HG03139 (cell line): ENCODE measurements at regions not wholly inside any gene's neighbourhood (a gene's known extent, or its start where the extent isn't known, plus 50 kb on each side); places are given as distances from the start of the nearest gene placed in this dataset.
A peak's percentile ranks its signal among the peaks of the same experiment; 100 is the strongest.

Source experiments
- ATAC-seq: cut with Tn5 transposase; IDR thresholded peaks from one replicate; pipeline ENCODE4 v1.9.1; 2021; ENCODE audit not compliant: unreplicated experiment

DNA sequence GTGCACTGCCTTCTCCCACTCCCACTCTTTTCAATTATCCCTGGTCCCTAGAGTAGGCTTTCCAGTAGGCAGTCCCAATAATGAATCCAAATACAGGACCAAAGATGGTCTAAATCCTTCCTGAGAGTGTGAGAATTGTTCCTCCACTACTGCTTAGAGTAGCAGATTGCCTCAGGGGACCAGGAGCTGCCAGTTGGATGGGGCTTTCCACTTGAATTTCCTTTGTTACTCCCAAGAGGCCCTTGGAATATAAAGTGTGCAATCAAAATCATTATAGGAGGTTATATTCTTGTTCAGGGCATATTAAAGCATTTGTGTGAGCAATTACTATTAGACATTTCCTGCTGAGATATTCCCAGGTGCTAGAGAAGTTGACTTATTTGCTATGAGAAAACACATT, 156.6 kb upstream of the TLL1 start:
- no peak for ATAC-seq

DNA sequence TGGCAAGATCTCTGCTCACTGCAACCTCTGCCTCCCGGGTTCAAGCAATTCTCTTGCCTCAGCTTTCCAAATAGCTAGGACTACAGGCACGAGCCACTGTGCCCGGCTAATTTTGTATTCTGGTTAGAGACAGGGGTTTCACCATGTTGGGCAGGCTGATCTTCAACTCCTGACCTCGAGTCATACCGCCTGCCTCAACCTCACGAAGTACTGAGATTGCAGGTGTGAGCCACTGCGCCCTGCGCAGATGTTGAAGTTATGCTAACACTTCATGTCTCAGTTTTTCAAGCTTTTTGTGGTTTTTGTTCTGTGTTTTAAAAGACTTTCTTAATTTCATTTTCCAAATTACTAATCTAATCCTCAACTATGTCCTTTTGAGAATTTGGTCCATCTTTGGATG, 154.4 kb upstream of the TLL1 start:
- no peak for ATAC-seq

DNA sequence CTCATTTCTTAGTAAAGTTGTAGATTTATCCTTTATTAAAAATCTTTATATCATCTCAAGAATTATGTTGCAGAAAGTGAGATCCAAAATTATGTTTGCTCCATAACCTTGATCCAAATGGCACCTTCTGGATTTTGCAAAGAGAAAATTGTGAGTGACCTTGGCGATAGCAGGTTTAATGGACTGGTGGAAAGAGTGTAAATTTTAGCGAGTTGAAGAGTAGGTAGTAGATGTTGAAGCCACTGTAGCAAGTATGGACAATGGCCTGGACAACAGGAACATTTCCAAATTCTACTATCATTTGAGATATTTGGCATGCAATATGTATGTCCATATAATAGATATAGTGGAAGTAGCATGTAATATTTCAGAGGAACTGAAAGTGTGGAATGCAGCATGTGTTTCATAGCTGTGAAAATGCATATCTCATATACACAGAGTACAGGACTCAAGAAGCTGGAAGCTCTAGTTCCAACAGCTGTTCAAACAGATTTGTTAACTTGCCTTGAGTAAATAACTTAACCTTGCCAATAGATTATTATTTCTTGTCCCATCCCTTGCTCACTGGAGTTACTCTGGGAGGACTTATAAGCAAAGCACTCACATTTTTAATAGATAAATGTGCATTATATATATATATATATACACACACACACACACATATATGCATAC, 152.5 kb upstream of the TLL1 start:
- no peak for ATAC-seq

DNA sequence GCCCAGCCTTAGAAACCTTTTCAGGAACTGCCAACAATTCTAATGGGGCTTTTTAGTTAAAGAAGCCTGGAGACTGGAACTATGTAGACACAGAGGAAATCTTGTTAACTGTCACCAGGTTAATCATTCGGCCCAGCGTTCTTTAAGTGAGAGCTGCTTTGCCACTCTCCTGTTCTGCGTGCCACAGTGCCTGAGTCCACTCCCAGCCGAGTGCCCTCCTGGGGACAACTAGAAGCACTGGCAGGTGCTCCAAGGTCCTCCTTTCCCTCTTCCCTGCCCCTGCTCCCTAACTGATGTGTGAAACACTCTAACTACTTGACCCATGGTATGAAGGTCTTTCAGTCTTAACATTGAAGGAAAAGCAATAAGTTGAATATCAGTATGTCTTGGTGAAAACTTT, 151.2 kb upstream of the TLL1 start:
- no peak for ATAC-seq

DNA sequence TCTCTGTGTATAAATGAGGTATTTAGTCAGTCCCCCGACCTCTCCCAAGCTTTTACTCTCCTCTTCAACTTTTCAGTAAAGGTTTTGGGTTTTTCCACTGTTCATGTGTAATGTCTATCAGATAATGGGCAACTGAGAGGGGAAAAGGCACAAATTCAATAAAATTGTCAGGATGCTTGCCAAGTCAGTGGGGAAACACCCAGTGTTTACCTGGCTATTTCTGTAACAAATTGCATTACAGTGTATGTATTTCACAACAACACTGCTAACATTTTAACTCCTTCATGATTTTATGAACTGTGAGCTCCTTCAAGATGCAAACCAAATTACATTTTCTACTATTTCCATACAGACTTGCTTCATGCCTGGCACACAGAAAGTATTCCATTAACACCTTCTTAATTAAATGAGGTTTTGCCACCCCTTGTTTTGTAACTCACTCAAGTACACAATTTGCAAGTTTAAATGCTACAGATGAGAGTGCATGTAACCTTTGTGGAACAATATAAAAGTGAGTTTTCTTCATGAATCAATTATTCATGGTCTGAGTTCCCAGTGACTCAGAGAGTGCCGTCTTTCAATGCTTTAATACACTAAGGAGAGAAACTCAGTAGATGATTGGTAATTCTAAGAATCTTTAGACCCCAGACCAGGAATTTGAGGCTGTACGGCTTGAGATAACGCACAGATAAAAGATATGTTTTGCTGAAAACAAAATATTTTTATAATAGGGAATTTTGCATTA, 149.8 kb upstream of the TLL1 start:
- no peak for ATAC-seq

DNA sequence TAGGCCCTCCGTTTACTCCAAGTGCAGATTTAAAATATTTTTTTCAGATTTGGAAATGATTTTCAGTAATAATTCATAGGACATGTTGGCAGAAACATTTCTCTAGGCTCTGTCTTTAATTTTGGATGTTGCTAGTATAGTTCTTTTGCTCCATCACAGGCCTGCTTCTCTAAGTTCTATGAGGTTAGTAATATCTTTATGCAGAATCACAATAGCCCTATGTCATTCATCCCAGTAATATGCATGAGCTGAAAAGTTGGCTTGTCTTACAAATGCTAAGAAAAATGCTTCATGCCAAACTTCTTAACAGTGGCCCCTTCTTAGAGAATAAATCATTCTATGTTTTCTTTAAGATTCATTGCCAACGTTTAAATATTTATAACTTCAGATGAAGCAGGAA, 148.3 kb upstream of the TLL1 start:
- no peak for ATAC-seq

DNA sequence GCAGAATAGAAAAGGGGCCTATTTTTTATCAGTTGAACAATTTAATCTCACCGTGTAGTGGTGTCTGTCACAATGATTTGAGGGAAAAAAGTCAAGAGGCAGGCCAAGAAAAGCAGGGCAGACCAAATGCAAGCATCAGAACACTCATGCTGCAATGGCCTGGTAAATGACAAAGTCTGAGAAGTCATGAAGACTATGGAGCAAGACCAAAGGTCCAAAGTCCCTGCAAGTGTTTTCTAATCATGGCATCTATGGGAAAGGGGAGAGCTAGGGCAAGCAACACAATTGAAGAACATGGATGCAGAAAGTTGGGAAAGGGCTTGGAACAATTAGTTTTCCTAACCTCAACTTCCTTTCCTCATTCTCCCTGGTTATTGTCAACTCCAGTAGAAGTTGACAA, 147.7 kb upstream of the TLL1 start:
- no peak for ATAC-seq

DNA sequence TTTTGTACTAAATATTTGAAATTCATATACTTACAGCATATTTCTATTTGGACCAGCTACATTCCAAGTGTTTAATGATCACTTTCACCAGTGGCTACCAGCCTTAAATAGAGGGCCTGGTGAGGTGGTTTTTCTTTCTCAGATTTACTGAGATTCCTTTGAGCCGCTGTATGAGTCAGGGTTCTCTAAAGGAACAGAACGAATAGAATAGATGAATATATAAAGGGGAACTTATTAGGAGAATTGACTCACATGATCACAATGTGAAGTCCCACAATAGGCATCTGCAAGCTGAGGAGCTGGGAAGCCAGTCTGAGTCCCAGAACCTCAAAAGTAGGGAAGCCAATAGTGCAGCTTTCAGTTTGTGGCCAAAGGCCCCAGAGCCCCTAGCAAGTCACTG, 146.2 kb upstream of the TLL1 start:
- ATAC-seq, result no peak

DNA sequence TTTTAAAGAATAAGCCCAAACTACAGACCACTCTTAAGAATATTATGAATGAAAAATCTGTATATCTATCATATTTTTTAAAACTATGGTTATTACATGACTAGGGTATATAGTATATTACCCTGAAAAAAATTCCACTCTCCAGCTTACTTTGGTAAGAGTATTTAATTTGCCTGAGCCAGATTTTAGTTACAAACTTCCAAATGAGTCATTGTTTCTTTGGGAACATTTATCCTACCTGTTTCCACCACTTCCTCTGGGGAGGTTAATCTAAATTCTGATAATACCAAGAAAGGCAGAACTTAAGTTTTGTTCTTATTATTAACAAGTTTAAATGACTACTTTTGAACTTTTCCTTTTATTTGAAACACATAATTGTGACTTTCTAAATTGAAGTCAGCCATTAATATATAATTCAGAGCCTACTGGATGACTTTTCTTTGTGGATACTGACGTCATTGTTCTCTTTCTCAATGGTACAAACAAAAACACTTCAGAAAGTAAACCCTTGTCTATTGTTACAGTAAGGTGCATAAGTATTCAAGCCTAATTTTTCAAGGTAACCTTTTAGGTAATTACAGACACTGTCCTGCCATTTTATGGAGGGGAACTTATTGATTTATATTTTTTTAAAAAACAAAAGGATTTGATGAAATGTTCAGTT, 135.6 kb upstream of the TLL1 start:
- ATAC-seq, result no peak

DNA sequence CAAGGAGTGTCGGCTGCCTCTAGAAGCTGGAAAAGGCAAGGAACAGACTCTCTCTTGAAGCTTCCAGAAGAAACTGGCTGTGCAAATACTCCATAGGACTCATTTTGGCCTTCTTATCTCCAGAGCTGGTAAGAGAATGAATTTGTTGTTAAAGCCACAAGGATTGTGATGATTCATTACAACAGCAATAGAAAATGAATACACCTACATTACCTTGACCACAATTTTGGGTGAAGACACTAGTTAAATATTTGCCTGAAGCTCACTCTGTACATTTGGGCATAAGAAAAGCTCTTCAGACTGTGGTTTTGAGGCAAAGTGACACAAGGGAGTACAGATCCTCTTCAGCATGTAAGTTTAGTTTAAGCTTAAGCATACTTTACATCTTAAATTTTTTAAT, 134.5 kb upstream of the TLL1 start:
- peak; percentile 88 for ATAC-seq

DNA sequence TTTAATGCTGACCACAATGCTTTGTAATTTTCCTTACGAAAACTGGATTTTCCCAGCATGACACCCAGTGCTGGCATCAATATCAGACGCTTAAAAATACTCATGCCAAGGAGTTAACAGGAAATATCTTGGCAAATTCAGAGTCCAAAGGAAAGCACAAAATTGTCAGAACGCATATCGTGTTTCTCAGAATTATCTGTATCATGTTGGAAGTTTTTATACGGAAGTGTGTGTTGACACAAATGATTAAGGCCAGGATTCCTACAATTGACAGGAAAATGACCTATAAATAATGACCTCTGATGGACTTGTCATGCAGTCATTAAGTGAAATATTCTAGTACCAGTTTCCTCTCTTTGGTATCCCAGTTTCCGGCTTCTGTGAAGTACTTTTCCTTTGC, 132.1 kb upstream of the TLL1 start:
- ATAC-seq, result no peak

DNA sequence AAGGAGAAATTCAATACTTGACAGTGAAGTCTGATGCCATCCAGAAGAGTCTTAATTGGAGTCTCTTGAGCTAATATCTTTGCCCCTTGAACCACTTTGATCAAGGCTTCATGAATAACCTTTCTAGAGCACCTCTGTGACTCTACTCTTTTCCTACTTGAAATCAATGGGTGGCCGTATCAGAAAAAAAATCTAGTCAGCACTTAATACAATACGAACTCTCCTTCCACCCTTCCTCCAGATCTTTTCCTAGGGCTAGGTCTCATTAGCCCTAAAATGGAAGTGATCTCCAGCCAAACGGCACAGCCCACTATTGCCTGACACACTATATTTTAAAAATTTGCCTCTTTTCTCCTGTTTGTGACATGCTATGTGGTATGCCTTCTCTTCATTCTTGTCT, 129.6 kb upstream of the TLL1 start:
- ATAC-seq, result no peak

DNA sequence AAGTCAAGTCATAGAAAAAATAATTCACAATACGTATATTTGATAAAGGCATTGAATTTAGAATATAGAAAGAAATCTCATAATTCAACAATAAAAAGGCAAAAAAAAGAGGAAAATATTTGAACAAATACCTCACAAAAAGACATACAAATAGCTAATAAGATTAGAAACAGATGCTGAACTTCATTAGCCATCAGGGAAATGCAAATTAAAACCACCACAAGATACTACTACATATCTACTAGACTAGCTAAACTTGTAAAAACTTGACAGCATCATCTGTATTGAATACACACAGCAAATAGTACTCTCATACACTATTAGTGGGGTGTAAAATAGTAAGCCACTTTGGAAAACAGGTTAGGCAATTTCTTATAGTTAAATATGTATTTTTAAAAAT, 128.7 kb upstream of the TLL1 start:
- no peak for ATAC-seq

DNA sequence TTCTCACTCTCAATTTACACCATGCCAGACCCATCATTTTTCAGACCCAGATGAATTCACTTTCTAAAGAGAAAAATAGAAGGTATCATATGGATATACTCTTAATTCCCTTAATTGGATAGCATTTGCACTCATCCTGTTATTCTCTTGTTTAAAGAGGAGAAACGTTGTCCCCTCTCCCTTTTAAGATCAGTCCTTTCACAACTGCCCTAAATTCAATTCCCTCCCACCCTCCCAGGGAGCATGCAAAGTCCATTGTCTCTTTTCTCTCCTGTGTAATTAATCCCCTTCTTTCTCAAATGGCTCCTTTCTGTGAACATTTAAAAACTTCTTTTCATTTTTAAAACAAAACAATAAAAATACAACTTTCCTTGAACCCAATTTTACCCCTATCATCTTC, 124.7 kb upstream of the TLL1 start:
- no peak for ATAC-seq

DNA sequence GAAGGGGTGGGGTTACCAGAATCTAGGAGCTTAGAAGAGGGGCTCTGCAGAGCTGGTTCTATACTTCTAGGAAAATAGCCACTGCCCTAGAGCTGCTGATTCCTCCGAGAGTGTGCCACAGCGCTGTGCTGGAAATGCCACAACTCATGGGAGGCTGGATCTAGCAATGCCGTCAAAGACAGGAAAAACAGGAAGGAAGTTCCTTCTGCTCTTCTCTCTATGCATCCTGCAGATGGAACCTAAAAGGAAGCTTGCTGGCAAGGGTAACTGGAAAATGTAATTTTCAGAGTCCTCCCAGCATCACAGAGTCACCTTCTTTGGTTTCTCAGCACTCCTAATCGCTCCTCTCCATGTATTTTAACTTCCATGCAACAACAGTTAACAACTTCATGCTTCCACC, 121.2 kb upstream of the TLL1 start:
- no peak for ATAC-seq

DNA sequence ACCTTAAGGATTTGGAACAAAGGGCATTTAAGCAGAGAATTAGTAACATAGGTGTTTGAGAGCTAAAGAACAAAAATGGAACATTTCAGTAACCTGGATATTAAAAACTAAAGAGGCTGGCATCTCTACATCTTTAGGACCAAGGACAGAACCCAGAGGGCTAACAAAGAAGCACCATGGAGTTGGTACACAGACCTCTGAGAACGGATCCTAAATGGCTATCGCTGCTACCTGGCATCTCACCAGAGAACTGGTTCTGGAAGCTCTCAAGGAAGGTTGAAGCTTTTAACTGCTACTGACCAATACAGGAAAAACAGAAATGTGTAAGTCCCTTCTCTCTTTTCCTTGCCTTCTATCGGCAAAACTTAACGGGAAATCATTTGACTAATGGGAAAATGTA, 118.4 kb upstream of the TLL1 start:
- no peak for ATAC-seq

DNA sequence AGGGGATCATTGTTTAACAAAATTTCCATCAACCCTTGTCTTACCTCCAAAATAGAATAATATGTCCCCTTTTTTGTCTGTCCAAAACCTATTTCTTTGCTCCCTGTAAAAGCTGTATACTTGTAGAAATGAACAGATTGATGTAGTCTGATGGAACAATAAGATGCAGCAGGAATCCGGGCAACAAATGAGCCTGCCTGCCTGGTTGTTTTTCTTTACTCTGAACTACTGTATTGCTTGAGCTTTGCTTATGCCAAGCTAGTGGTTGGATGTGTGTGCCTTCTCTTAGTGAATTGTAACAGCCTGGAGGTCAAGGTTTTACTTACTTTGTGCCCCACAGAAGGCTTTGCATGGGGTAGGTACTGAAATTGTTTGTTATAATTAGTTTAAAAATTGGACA, 116.2 kb upstream of the TLL1 start:
- ATAC-seq, result no peak

DNA sequence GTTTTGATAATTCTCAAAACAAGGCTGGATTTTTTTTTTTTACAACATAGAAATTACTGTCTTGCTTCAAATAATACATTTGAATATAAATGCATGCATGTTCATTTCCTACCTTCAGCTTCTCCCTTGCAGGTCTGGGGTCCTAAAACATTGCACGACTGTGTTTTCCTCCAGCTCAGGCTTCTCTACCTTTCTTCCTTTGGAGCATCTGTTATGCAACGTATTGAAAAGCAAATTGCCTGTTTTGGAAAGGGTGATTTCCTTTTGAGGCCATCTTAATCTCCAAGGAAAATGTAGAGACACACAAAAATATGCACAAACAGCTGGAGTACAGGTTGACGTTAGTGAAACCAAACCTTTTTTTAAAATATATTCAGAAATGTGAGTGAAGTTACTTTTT, 115.6 kb upstream of the TLL1 start:
- no peak for ATAC-seq

DNA sequence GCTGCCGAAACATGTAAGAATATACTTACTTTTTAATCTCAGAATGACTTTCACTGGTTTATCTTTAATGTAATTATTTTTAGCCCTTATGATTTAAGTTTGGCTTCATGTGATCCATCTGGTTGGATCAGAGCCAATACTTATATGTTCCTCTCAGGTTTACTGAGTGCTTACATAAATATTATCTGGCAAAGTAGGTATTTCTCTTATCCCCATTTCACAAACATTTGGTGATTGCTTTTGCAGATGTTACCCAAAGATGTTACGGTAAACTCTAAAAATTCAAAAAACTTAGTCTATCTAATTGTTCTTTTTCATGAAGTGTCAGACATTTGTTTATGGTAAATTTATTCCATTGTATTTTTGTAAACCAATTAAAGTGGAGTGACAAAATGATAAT, 115.0 kb upstream of the TLL1 start:
- no peak for ATAC-seq

DNA sequence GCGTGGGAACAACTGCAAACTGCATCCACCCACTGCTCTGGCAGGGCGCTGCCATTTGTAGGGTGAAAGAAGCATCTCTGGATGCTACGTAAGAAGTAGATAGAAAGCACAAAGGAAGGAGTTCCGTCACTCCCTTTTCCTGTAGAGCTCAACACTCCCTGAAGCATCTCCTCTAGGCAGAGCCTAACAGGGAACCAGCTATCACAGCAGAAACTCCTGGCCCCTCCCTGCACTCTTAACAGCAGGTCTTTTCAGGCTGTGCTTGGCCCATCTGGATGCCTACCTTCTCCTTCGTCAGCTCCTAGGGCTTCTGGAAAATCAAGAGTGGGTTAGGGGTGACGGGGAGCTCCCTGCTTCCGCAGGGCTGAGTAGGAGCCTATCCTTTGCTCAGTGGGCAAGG, 112.9 kb upstream of the TLL1 start:
- no peak for ATAC-seq

DNA sequence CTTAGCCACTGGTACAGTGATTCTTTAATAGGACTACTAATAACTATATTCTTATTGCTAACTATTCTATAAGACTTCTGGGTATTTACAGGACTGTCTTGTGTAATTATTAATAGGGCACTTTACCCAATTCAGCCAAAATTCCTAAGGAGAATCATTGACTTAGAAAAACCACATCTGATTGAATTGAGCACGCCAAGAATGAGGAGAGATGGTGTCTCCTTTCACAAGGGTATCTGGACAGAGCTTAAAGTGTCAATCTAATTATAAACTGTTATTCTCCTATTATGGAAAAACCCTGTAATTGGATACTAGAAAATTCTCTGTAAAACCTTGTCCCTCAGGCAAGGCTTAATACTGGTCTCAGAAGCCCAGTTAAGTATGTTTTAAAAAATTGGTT, 111.1 kb upstream of the TLL1 start:
- no peak for ATAC-seq

DNA sequence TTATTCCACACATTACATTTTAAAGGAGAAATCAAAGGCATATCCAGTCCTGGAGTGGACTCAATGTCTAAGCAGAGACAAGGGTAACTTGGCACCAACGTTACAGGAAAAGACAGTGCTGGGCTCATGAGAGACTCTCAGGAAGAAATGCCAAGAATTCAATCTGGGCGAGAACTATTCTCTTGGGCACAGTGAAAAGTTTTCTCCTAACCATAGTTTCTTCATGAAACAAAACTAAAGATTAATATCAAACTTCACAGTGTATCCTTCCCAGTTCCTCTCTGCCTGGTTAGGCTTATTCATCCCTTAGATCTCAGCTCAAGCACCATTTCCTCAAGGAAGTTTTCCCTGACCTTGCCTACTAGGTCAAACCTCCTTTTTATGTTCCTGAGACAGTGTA, 109.4 kb upstream of the TLL1 start:
- ATAC-seq, result no peak

DNA sequence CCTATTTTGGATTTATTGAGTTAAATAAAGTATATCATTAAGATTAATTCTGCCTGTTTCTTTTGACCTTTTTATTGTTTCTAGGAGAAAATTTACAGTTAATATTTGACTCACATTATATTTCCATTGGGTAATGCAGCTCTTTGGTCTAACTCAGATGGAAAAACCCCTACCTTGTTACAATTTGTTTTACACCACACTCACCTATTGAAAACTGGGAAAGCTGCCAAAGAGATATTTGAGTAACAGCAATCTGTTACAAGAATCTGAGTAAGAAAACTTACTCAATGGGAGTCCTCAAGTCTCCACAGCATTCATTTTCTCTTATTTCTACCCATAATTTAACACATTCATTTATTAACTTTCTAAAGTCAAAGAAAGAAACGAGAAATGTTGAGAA, 108.0 kb upstream of the TLL1 start:
- no peak for ATAC-seq
